ENCODE measurements at regions not wholly inside any gene's neighbourhood (a gene's known extent, or its start where the extent isn't known, plus 50 kb on each side); places are given as distances from the start of the nearest gene placed in this dataset.

DNA sequence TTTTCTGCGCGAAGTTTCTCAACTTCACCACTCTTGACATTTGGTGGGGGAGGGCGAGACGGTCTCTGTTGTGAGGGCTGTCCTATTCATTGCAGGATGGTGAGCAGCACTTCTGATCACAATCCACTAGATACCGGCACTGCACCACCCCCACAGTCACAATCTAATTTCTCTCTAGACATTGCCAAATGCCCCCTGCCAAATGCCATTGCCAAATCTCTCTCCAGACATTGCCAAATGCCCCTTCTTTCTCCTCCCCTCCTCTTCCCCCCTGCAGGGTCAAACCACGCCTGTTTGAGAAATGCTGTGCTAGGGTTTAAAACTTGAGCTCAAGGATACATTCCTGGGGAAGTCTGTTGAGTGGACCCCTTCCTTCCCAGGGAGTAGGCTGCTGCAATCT, 603.5 kb upstream of the CDH4 start:
- Histone ChIP-seq H3K4me3 (ENCODE audit: low read depth, low read length) (no peak overlapping the region), H3K27me3 (ENCODE audit: control insufficient read depth, insufficient read depth, low read length) (no peaks in the 10 kb centered on the region), H3K36me3 (ENCODE audit: control insufficient read depth, insufficient read depth, low read length) (no peaks in the 10 kb centered on the region)
- POLR2A ChIA-PET, result no interaction called here
- TF ChIP-seq, protein P1, sequence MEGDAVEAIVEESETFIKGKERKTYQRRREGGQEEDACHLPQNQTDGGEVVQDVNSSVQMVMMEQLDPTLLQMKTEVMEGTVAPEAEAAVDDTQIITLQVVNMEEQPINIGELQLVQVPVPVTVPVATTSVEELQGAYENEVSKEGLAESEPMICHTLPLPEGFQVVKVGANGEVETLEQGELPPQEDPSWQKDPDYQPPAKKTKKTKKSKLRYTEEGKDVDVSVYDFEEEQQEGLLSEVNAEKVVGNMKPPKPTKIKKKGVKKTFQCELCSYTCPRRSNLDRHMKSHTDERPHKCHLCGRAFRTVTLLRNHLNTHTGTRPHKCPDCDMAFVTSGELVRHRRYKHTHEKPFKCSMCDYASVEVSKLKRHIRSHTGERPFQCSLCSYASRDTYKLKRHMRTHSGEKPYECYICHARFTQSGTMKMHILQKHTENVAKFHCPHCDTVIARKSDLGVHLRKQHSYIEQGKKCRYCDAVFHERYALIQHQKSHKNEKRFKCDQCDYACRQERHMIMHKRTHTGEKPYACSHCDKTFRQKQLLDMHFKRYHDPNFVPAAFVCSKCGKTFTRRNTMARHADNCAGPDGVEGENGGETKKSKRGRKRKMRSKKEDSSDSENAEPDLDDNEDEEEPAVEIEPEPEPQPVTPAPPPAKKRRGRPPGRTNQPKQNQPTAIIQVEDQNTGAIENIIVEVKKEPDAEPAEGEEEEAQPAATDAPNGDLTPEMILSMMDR (IDR thresholded peaks at IDR 0.05; ENCODE audit: insufficient read depth, low read depth, low read length), result no peak
- CTCF ChIA-PET, result no interaction called here
- no peak for DNase-seq (ENCODE audit: low read depth)

DNA sequence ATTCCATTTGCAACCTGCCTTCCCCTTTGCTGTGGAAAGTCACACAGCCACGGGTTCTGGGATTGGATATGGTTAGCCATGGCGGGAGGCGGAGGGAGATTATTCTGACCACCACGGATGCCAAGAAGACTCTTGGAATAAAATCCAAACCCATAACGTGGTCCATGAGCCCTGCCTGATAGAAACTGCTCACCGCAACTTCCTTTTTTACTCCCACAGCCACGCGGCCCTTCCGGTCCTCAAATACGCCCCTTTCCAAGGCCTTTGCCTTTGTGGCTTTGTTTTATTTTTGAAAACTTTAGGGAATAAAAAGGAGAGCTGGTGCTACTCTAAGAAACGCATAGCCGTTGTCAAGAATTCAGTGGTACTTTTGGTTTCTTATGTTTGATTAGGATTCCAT, 602.5 kb upstream of the CDH4 start:
- DNase-seq (ENCODE audit: low read depth), result no peak
- ChIA-PET CTCF (no interaction called here), POLR2A (no interaction called here)
- H3K27me3 ChIP-seq (ENCODE audit: control insufficient read depth, insufficient read depth, low read length), result no peaks in the 10 kb centered on the region
- no peaks in the 10 kb centered on the region for H3K36me3 ChIP-seq (ENCODE audit: control insufficient read depth, insufficient read depth, low read length)
- no peak overlapping the region for H3K4me3 ChIP-seq (ENCODE audit: low read depth, low read length)
- TF ChIP-seq, protein P1 (IDR thresholded peaks at IDR 0.05; ENCODE audit: insufficient read depth, low read depth, low read length), result no peak

DNA sequence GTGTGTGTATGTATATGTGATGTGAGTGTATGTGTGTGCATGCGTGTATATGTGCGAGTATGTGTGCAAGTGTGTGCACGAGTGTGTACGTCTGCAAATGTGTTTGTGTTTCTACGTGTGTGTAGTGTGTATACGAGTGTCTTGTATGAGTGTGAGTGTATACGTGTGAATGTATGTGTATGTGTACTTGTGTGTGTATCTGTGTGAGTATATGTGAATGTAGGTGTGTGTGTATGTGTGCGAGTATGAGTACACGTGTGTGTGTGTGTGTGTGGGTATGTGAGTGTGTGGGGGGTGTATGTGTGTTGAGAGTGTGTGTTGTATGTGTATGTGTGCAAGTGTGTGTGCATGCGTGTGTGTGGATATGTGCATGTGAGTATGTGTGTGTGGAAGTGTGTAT, 602.0 kb upstream of the CDH4 start:
- TF ChIP-seq, protein P1 (IDR thresholded peaks at IDR 0.05; ENCODE audit: insufficient read depth, low read depth, low read length), result no peak
- POLR2A ChIA-PET, result no interaction called here
- DNase-seq (ENCODE audit: low read depth), result no peak
- Histone ChIP-seq H3K4me3 (ENCODE audit: low read depth, low read length) (no peak overlapping the region), H3K27me3 (ENCODE audit: control insufficient read depth, insufficient read depth, low read length) (no peaks in the 10 kb centered on the region), H3K36me3 (ENCODE audit: control insufficient read depth, insufficient read depth, low read length) (no peaks in the 10 kb centered on the region)
- CTCF ChIA-PET, result no interaction called here

DNA sequence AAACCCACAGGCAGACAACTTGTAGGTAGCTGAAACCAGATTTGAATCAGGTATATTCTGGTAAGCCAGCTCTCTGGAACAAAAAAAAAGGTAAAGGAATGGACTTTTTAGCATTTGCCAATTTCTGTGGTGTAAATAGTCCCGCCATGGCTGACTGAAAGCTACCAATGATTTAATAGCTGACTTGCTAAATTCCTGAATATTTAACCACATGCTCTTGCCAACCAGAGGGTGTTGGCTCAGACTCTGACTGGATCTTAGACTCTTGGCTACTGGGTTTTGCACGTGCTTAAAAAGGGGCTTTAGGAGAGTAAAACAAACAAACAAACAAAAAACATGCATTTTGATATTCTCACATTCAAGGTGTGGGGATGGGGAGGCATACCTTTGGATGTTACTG, 600.0 kb upstream of the CDH4 start:
- H3K4me3 ChIP-seq (ENCODE audit: low read depth, low read length), result no peak overlapping the region
- ChIA-PET POLR2A (no interaction called here), CTCF (no interaction called here)
- TF ChIP-seq, protein P1 (IDR thresholded peaks at IDR 0.05; ENCODE audit: insufficient read depth, low read depth, low read length), result no peak
- no peak for DNase-seq (ENCODE audit: low read depth)
- H3K36me3 ChIP-seq (ENCODE audit: control insufficient read depth, insufficient read depth, low read length), result no peaks in the 10 kb centered on the region
- H3K27me3 ChIP-seq (ENCODE audit: control insufficient read depth, insufficient read depth, low read length), result no peaks in the 10 kb centered on the region

DNA sequence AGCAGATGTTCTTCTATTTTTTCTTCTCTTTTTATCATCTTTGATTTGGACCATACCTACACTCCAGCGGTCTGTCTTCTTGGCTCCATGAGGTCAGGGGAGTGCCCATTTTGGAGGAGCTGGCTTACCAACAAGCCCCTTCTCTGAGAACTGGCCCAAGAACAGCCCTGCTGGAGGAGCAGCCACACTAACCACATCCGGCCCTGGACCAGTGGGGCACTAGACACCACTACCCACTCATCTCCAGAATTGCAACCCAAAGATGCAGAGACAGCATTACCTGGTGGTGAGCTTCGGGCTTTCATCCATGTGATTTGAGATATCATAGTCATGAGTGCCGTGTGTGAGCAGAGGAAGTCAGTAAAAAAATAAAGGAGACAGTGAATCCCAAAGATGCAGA, 599.4 kb upstream of the CDH4 start:
- Histone ChIP-seq H3K36me3 (ENCODE audit: control insufficient read depth, insufficient read depth, low read length) (no peaks in the 10 kb centered on the region), H3K27me3 (ENCODE audit: control insufficient read depth, insufficient read depth, low read length) (no peaks in the 10 kb centered on the region), H3K4me3 (ENCODE audit: low read depth, low read length) (no peak overlapping the region)
- TF ChIP-seq, protein P1 (IDR thresholded peaks at IDR 0.05; ENCODE audit: insufficient read depth, low read depth, low read length), result no peak
- ChIA-PET CTCF (no interaction called here), POLR2A (no interaction called here)
- DNase-seq (ENCODE audit: low read depth), result no peak
